GM12878 (cell line): ENCODE measurements at regions not wholly inside any gene's neighbourhood (a gene's known extent, or its start where the extent isn't known, plus 50 kb on each side); places are given as distances from the start of the nearest gene placed in this dataset.

Experiments used
- ATAC-seq: fragments of 200-7000 bp; cut with Tn5 transposase; 3 replicates; pipeline ENCODE4 v1.9.1; 2020; ENCODE audit warnings: mild to moderate bottlenecking, moderate library complexity
- BruUV-seq: library from RNA; stranded (reverse); fragments of 400-500 nt; replicated peaks from 2 replicates; lab custom pipeline; 2021; lab: Mats Ljungman, UMichigan
- CTCF ChIA-PET: fragments of 300-600 bp; sonication (Branson Sonifier 250); formaldehyde crosslinking; extraction: SDS; loops from one replicate; lab custom pipeline; 2021; ENCODE audit warnings: inconsistent platforms; lab: Yijun Ruan, JAX
- POLR2A ChIA-PET: fragments of 350-600 bp; formaldehyde crosslinking; extraction: SDS; loops from one replicate; lab custom pipeline; 2021; ENCODE audit warnings: inconsistent platforms; lab: Charles Lee
- RAD21 ChIA-PET: fragments of 300-600 bp; sonication (Branson Sonifier 250); formaldehyde crosslinking; loops from one replicate; lab custom pipeline; 2023; ENCODE audit warnings: antibody characterized with exemption; ENCODE audit not compliant: unreplicated experiment; lab: Charles Lee
- SMC1A ChIA-PET: fragments of 300-600 bp; sonication (Branson Sonifier 250); formaldehyde crosslinking; loops from one replicate; lab custom pipeline; 2023; ENCODE audit not compliant: unreplicated experiment, uncharacterized antibody; lab: Charles Lee
- DNase-seq: peaks from one replicate; pipeline ENCODE4 v3.0.0-alpha.2; 2011; ENCODE audit warnings: low read depth, low spot score
- FAIRE-seq: peaks from 3 replicates; lab custom pipeline; 2011; peaks lifted over from hg19 to GRCh38; lab: Jason Lieb, UNC
- H2AFZ ChIP-seq: 2 replicates; pipeline ENCODE4 v1.6.0; 2011; ENCODE audit warnings: low read depth, low read length, control low read depth; ENCODE audit not compliant: control insufficient read depth
- H3K27ac ChIP-seq: 2 replicates; pipeline ENCODE4 v1.5.1; 2011; ENCODE audit warnings: control low read depth; ENCODE audit not compliant: control insufficient read depth, insufficient read depth
- H3K27me3 ChIP-seq, 2 experiments: replicated peaks in 1 of 2; 2 replicates each; pipeline versions ENCODE4 v1.6.0 to v1.6.1; 2011; ENCODE audit warnings: low read length in 1 of 2; ENCODE audit not compliant: control insufficient read depth in 2 of 2, insufficient read depth in 2 of 2
- H3K36me3 ChIP-seq, 2 experiments: 2 replicates each; pipeline ENCODE4 v1.5.1; 2011; ENCODE audit warnings: low read length in 1 of 2; ENCODE audit not compliant: control insufficient read depth in 2 of 2, insufficient read depth in 2 of 2
- H3K4me1 ChIP-seq: 2 replicates; pipeline ENCODE4 v1.6.1; 2011; ENCODE audit warnings: mild to moderate bottlenecking, low read length, moderate library complexity, mixed read lengths; ENCODE audit not compliant: control insufficient read depth, insufficient read depth
- H3K4me2 ChIP-seq: 2 replicates; pipeline ENCODE4 v1.6.0; 2011; ENCODE audit warnings: control low read depth; ENCODE audit not compliant: control insufficient read depth, insufficient read depth
- H3K4me3 ChIP-seq: fragments of 200-600 bp; sonication (generic); 2 replicates; pipeline ENCODE4 v1.5.1; 2016
- H3K79me2 ChIP-seq: 2 replicates; pipeline ENCODE4 v1.6.0; 2011; ENCODE audit warnings: low read length; ENCODE audit not compliant: control insufficient read depth, insufficient read depth
- H3K9ac ChIP-seq: 2 replicates; pipeline ENCODE4 v1.8.0; 2011; ENCODE audit warnings: low read length, control low read depth, mixed read lengths; ENCODE audit not compliant: control insufficient read depth, insufficient read depth
- H3K9me3 ChIP-seq: replicated peaks from 3 replicates; pipeline ENCODE4 v1.5.1; 2011; ENCODE audit warnings: mild to moderate bottlenecking, low read length; ENCODE audit not compliant: control insufficient read depth, insufficient read depth
- H4K20me1 ChIP-seq: 2 replicates; pipeline ENCODE4 v1.6.0; 2011; ENCODE audit not compliant: control insufficient read depth, insufficient read depth
- CBX5 ChIP-seq: sonication (generic); IDR thresholded peaks from 2 replicates; pipeline ENCODE4 v1.6.1; 2016; ENCODE audit warnings: low read depth, moderate library complexity, mild to moderate bottlenecking, inconsistent platforms
- GATAD2B ChIP-seq: fragments of 450-650 bp; conservative IDR thresholded peaks from 2 replicates; pipeline ENCODE4 v1.6.1; 2017; ENCODE audit warnings: low read depth, mild to moderate bottlenecking, moderate library complexity
- MTA2 ChIP-seq: fragments of 450-650 bp; IDR thresholded peaks from 2 replicates; pipeline ENCODE4 v1.6.1; 2016; ENCODE audit warnings: low read depth, mild to moderate bottlenecking, moderate library complexity
- MXI1 ChIP-seq: fragments of 150-350 bp; IDR thresholded peaks from 2 replicates; pipeline ENCODE4 v1.6.1; 2011; ENCODE audit warnings: low read depth, mild to moderate bottlenecking, inconsistent platforms, low read length, improper control_type of control experiment
- PKNOX1 ChIP-seq: fragments of 450-650 bp; IDR thresholded peaks from 2 replicates; pipeline ENCODE4 v1.6.1; 2016; ENCODE audit warnings: mild to moderate bottlenecking
- POLR2AphosphoS2 ChIP-seq: IDR thresholded peaks from 2 replicates; pipeline ENCODE4 v1.6.1; 2011; ENCODE audit warnings: low read depth, mild to moderate bottlenecking, low read length, improper control_type of control experiment, moderate library complexity
- RBBP5 ChIP-seq: fragments of 200-600 bp; sonication (generic); conservative IDR thresholded peaks from 2 replicates; pipeline ENCODE4 v1.6.1; 2016
- SPI1 ChIP-seq: IDR thresholded peaks from 2 replicates; pipeline ENCODE4 v1.6.1; 2011; ENCODE audit warnings: low read depth, mild to moderate bottlenecking, low read length, moderate library complexity, borderline replicate concordance; ENCODE audit not compliant: insufficient read depth
- TAF1 ChIP-seq: IDR thresholded peaks from 2 replicates; pipeline ENCODE4 v1.6.1; 2011; ENCODE audit warnings: mild to moderate bottlenecking, low read depth, low read length, borderline replicate concordance
- TCF3 ChIP-seq: IDR thresholded peaks from 2 replicates; pipeline ENCODE4 v1.6.1; 2012; ENCODE audit warnings: low read depth, mild to moderate bottlenecking, low read length, borderline replicate concordance; ENCODE audit not compliant: insufficient read depth
- USF1 ChIP-seq: IDR thresholded peaks from 2 replicates; pipeline ENCODE4 v1.6.1; 2011; ENCODE audit warnings: borderline replicate concordance, low read depth, mild to moderate bottlenecking, moderate library complexity, mixed read lengths, low read length; ENCODE audit not compliant: insufficient read depth; ENCODE audit errors: extremely low read length
- YBX1 ChIP-seq: fragments of 450-650 bp; IDR thresholded peaks from 2 replicates; pipeline ENCODE4 v1.6.1; 2016; ENCODE audit warnings: antibody characterized with exemption
- ZBTB4 ChIP-seq: fragments of 450-650 bp; formaldehyde crosslinking; IDR thresholded peaks from 2 replicates; pipeline ENCODE4 v1.4.0; 2022; ENCODE audit warnings: mild to moderate bottlenecking, moderate library complexity
- ZNF592 ChIP-seq: fragments of 450-650 bp; IDR thresholded peaks from 2 replicates; pipeline ENCODE4 v1.6.1; 2017; ENCODE audit warnings: mild to moderate bottlenecking, moderate library complexity
- ZNF622 ChIP-seq: fragments of 450-650 bp; IDR thresholded peaks from 2 replicates; pipeline ENCODE4 v1.6.1; 2017; ENCODE audit warnings: mild to moderate bottlenecking, inconsistent platforms
- WGBS: methylation state at CpG from one replicate; pipeline ENCODE4 v1.1.6; 2016; ENCODE audit warnings: low lambda C conversion rate; ENCODE audit not compliant: insufficient replicate concordance, insufficient coverage; ENCODE audit errors: missing lambda C conversion rate; 5-methylcytosine and 5-hydroxymethylcytosine counted together
- in situ Hi-C: fragments of 300-500 bp; cut with MboI; formaldehyde crosslinking; loops from 9 replicates; pipeline ENCODE4 v1.14.3; 2018; ENCODE audit warnings: mixed read lengths
- intact Hi-C: fragments of 100-400 bp; cut with micrococcal nuclease; formaldehyde crosslinking; loops from one replicate; pipeline ENCODE4 v1.14.2; 2022; ENCODE audit not compliant: unreplicated experiment

GRCh38 chr11:18878211-18878610 lies 61.0 kb downstream of the MRGPRX1 start:
- no peak for FAIRE-seq
- TF ChIP-seq CBX5 (no peak), MXI1 (no peak), ZNF592 (no peak), ZNF622 (no peak), ZBTB4 (CRISPR knock-in tag) (no peak), MTA2 (no peak), USF1 (no peak), RBBP5 (no peak), YBX1 (no peak), GATAD2B (no peak), TCF3 (no peak), PKNOX1 (no peak), SPI1 (no peak), TAF1 (no peak), POLR2AphosphoS2 (no peak)

More at GRCh38 chr11:18878211-18878610, 61.0 kb downstream of the MRGPRX1 start:
- RAD21 ChIA-PET, result no interaction called here
- Histone ChIP-seq H3K27me3 (no peaks in the 10 kb centered on the region; a peak in 1 of 4 replicates), H3K4me3 (no peak overlapping the region), H3K36me3 (no peaks in the 10 kb centered on the region), H3K4me2 (no peak overlapping the region), H3K4me1 (no peaks in the 10 kb centered on the region), H4K20me1 (no peaks in the 10 kb centered on the region), H3K79me2 (no peaks in the 10 kb centered on the region), H2AFZ (no peak overlapping the region), H3K9me3 (no peaks in the 10 kb centered on the region), H3K27ac (no peak overlapping the region), H3K9ac (no peak overlapping the region)
- POLR2A ChIA-PET, result no interaction called here
- WGBS, result 25% methylated on average over 5 of the region's 5 CpGs
- CTCF ChIA-PET, result interaction anchor here (1.4 kb wide), 1 partner anchor 33 kb away, joined by 3 read pairs; no protein-coding TSS in a partner anchor
- intact Hi-C loops, result no loop called here
- SMC1A ChIA-PET, result interaction anchor here (1.2 kb wide), 2 partner anchors 20 to 44 kb away, joined by 3 read pairs; no protein-coding TSS in a partner anchor
- no peak for ATAC-seq
- no TSS peak for BruUV-seq
- no peak for DNase-seq
- in situ Hi-C loops, result no loop called here
